HG03060 (cell line): ENCODE measurements at regions not wholly inside any gene's neighbourhood (a gene's known extent, or its start where the extent isn't known, plus 50 kb on each side); places are given as distances from the start of the nearest gene placed in this dataset.

ENCODE experiments used
- ATAC-seq: cut with Tn5 transposase; IDR thresholded peaks from one replicate; pipeline ENCODE4 v1.9.1; 2021; ENCODE audit warnings: low read depth, moderate number of reproducible peaks; ENCODE audit not compliant: unreplicated experiment

- ATAC-seq: no peak
Measured at GRCh38 chr10:27451054-27451453, 53.0 kb upstream of the RAB18 start.

GRCh38 chr10:27450225-27450624 lies 53.9 kb upstream of the RAB18 start:
- no peak for ATAC-seq

- no peak for ATAC-seq
Measured at GRCh38 chr10:27449571-27449970, 54.5 kb upstream of the RAB18 start.

GRCh38 chr10:27448921-27449320 lies 55.2 kb upstream of the RAB18 start:
- no peak for ATAC-seq

- ATAC-seq: no peak
Measured at GRCh38 chr10:27447540-27447939, 56.6 kb upstream of the RAB18 start.

- ATAC-seq: no peak
Measured at GRCh38 chr10:27446091-27446918, 57.8 kb upstream of the RAB18 start.

- no peak for ATAC-seq
Measured at GRCh38 chr10:27445070-27445469, 59.0 kb upstream of the RAB18 start.

GRCh38 chr10:27440478-27440877 lies 63.6 kb upstream of the RAB18 start:
- ATAC-seq: no peak

GRCh38 chr10:27440021-27440420 lies 64.1 kb upstream of the RAB18 start:
- no peak for ATAC-seq

- no peak for ATAC-seq
Measured at GRCh38 chr10:27439101-27439500, 65.0 kb upstream of the RAB18 start.

- no peak for ATAC-seq
Measured at GRCh38 chr10:27437775-27438174, 66.3 kb upstream of the RAB18 start.

- ATAC-seq: no peak
Measured at GRCh38 chr10:27436710-27437109, 67.4 kb upstream of the RAB18 start.

GRCh38 chr10:27433976-27434375 lies 70.1 kb upstream of the RAB18 start:
- no peak for ATAC-seq

- no peak for ATAC-seq
Measured at GRCh38 chr10:27426948-27427467, 77.1 kb upstream of the RAB18 start.

- no peak for ATAC-seq
Measured at GRCh38 chr10:27413831-27414348, 90.2 kb upstream of the RAB18 start.

- ATAC-seq: no peak
Measured at GRCh38 chr10:27413387-27413786, 90.7 kb upstream of the RAB18 start.

GRCh38 chr10:27410153-27410552 lies 94.0 kb upstream of the RAB18 start:
- ATAC-seq: no peak

GRCh38 chr10:27407271-27407670 lies 96.8 kb upstream of the RAB18 start:
- no peak for ATAC-seq

- no peak for ATAC-seq
Measured at GRCh38 chr10:27399871-27400270, 104.2 kb upstream of the RAB18 start.

- no peak for ATAC-seq
Measured at GRCh38 chr10:27393961-27394360, 110.1 kb upstream of the RAB18 start.

- ATAC-seq: no peak
Measured at GRCh38 chr10:27392606-27393005, 111.5 kb upstream of the RAB18 start.

- no peak for ATAC-seq
Measured at GRCh38 chr10:27391916-27392315, 112.2 kb upstream of the RAB18 start.
